ENCODE measurements at regions not wholly inside any gene's neighbourhood (a gene's known extent, or its start where the extent isn't known, plus 50 kb on each side); places are given as distances from the start of the nearest gene placed in this dataset.
A peak's percentile ranks its signal among the peaks of the same experiment; 100 is the strongest.
"Not testable (repeated sequence)": the region's sequence is repeated elsewhere in the genome, so short reads cannot be mapped to it uniquely, and the experiment has no call there.

DNA sequence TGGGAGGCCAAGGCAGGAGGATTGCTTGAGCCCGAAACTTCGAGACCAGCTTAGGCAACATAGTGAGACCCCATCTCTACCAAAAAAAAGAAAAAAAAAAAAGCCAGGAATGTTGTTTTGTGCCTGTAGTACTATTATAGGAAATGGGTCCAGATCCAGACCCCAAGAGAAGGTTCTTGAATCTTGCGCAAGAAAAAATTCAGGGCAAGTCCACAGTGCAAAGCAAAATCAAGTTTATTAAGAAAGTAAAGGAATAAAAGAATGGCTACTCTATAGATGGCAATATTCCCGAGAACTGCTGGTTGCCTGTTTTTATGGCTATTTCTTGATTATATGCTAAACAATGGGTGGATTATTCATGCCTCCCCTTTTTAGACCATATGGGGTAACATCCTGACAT is 51.2 kb upstream of the RDX start:
- Mint-ChIP-seq H3K27ac (peak overlapping the region; percentile 99), H3K4me1 (ENCODE audit: low read depth) (peaks cover 65% of the 10 kb centered on the region), H3K27me3 (no peaks in the 10 kb centered on the region), H3K36me3 (ENCODE audit: low read depth) (peaks cover 9% of the 10 kb centered on the region), H3K9me3 (peaks cover 8% of the 10 kb centered on the region), H3K4me3 (no peak overlapping the region)
- intact Hi-C loops (cut with micrococcal nuclease) = loop anchor here (2.0 to 5.0 kb wide), 3 partner anchors 19 to 50 kb away; partner anchors contain the start of gene RDX
- ATAC-seq = no peak
- TF ChIP-seq, protein P1, sequence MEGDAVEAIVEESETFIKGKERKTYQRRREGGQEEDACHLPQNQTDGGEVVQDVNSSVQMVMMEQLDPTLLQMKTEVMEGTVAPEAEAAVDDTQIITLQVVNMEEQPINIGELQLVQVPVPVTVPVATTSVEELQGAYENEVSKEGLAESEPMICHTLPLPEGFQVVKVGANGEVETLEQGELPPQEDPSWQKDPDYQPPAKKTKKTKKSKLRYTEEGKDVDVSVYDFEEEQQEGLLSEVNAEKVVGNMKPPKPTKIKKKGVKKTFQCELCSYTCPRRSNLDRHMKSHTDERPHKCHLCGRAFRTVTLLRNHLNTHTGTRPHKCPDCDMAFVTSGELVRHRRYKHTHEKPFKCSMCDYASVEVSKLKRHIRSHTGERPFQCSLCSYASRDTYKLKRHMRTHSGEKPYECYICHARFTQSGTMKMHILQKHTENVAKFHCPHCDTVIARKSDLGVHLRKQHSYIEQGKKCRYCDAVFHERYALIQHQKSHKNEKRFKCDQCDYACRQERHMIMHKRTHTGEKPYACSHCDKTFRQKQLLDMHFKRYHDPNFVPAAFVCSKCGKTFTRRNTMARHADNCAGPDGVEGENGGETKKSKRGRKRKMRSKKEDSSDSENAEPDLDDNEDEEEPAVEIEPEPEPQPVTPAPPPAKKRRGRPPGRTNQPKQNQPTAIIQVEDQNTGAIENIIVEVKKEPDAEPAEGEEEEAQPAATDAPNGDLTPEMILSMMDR (IDR thresholded peaks at IDR 0.05) = no peak
- DNase-seq = no peak
- CTCF ChIA-PET = no interaction called here
- POLR2A ChIA-PET = interaction anchor here (1.2 kb wide), 1 partner anchor 8 kb away, joined by 3 read pairs; no protein-coding TSS in a partner anchor

- ChIA-PET CTCF (interaction anchor here (0.7 to 1.9 kb wide), 6 partner anchors 13 to 363 kb away, joined by 3 to 6 read pairs (median 4); partner anchors contain the start of genes ARHGAP20 and RDX), POLR2A (interaction anchor here (0.6 to 2.4 kb wide), 10 partner anchors 14 to 389 kb away, joined by 3 to 13 read pairs (median 4); no protein-coding TSS in a partner anchor)
- DNase-seq (peak; percentile 94), ATAC-seq (peak; percentile 79)
- Mint-ChIP-seq H3K36me3 (ENCODE audit: low read depth) (peaks cover 3% of the 10 kb centered on the region), H3K27me3 (no peaks in the 10 kb centered on the region), H3K4me3 (peak overlapping the region; percentile 58), H3K9me3 (peaks cover 2% of the 10 kb centered on the region), H3K27ac (peak overlapping the region; percentile 99), H3K4me1 (ENCODE audit: low read depth) (peaks cover 59% of the 10 kb centered on the region)
- intact Hi-C loops (cut with micrococcal nuclease) = loop anchor here (2.0 to 5.0 kb wide), 3 partner anchors 21 to 52 kb away; partner anchors contain the start of gene RDX
- TF ChIP-seq, protein P1 (IDR thresholded peaks at IDR 0.05) = no peak
Measured at GRCh38 chr11:110349138-110349996, 53.0 kb upstream of the RDX start.

GRCh38 chr11:110349997-110350383 is 53.6 kb upstream of the RDX start:
- intact Hi-C loops (cut with micrococcal nuclease) = loop anchor here (2.0 to 5.0 kb wide), 3 partner anchors 21 to 53 kb away; partner anchors contain the start of gene RDX
- CTCF ChIA-PET = interaction anchor here (1.1 to 1.9 kb wide), 4 partner anchors 13 to 54 kb away, joined by 3 to 6 read pairs (median 4); partner anchors contain the start of gene RDX
- H3K27ac Mint-ChIP-seq = peak overlapping the region; percentile 99

DNA sequence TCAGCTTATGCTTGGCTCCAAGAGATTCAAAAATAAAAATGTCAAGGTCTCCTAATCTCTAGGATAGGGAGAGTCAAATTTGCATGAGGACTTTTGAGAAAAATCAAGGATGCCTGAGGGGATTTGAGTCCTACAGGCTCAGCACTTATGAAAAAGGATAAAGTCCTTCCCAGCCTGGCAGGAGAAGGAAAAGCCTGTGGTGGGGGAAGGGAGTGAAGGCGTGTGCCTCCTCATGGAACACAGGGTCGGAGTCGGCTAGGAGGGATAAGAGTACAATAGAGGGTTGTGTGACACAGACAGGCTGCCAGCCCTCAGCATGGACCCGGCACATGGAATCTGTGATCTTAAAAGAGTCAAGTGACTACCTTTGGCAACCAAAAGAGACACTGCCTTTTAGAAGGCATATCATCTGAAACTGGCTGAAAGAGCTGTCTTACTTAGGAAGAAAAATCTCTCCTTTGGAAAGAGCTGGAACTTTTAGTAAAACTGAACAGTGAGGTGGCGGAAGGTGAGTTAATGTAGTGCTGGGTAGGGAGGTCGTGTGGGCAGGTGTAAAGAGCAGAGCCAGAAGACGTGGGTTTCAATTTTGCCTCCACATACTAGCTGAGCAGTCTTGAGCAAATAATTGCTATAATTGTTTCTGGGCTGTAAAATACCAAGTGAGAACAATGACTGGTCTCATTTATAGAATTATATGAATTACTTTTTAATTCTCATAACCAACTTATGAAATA is 58.8 kb upstream of the RDX start:
- no peak overlapping the region for H3K27ac Mint-ChIP-seq

More at GRCh38 chr11:110349997-110350383, 53.6 kb upstream of the RDX start:
- ATAC-seq; H3K27me3 Mint-ChIP-seq; H3K36me3 Mint-ChIP-seq (ENCODE audit: low read depth); H3K9me3 Mint-ChIP-seq; H3K4me3 Mint-ChIP-seq; DNase-seq: not testable (repeated sequence)
- H3K4me1 Mint-ChIP-seq (ENCODE audit: low read depth) = peaks cover 59% of the 10 kb centered on the region
- POLR2A ChIA-PET = interaction anchor here (0.6 to 2.4 kb wide), 8 partner anchors 15 to 390 kb away, joined by 3 to 13 read pairs (median 4); no protein-coding TSS in a partner anchor

More for the DNA sequence above, 58.8 kb upstream of the RDX start:
- TF ChIP-seq, protein P1 (IDR thresholded peaks at IDR 0.05) = no peak
- intact Hi-C loops (cut with micrococcal nuclease) = no loop called here
- H3K4me3 Mint-ChIP-seq = no peak overlapping the region
- ChIA-PET CTCF (interaction anchor here (1.5 to 1.7 kb wide), 2 partner anchors 18 to 75 kb away, joined by 3 to 5 read pairs; partner anchors contain the start of gene FDX1), POLR2A (interaction anchor here (1.0 kb wide), 1 partner anchor 8 kb away, joined by 3 read pairs; no protein-coding TSS in a partner anchor)
- no peaks in the 10 kb centered on the region for H3K36me3 Mint-ChIP-seq (ENCODE audit: low read depth)
- peaks cover 22% of the 10 kb centered on the region for H3K4me1 Mint-ChIP-seq (ENCODE audit: low read depth)
- DNase-seq (no peak), ATAC-seq (no peak)
- H3K9me3 Mint-ChIP-seq = no peaks in the 10 kb centered on the region
- no peaks in the 10 kb centered on the region for H3K27me3 Mint-ChIP-seq
